HG03432 (cell line): ENCODE measurements at regions not wholly inside any gene's neighbourhood (a gene's known extent, or its start where the extent isn't known, plus 50 kb on each side); places are given as distances from the start of the nearest gene placed in this dataset.
A peak's percentile ranks its signal among the peaks of the same experiment; 100 is the strongest.

Source experiments
- ATAC-seq: cut with Tn5 transposase; IDR thresholded peaks from one replicate; pipeline ENCODE4 v1.9.1; 2021; ENCODE audit warnings: mild to moderate bottlenecking, moderate library complexity; ENCODE audit not compliant: unreplicated experiment

DNA sequence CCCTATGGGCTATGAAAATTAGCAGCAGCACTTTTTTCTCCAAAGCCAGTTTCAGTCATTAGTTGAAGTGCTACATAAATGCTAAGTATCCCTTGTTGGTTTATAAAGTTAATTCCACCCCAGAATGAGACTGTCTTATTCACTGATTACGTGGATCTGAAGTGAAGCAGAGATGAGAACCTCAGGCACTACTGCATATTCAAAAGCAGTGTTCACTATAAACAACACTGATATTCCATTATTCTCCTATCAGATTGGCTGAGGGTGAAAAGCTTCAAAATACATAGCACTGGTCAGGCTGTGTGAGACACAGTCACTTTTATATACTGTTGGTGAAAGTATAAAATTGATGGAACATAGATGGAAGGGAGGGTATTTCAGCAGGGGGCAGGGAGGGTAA is 395.7 kb upstream of the RARB start:
- no peak for ATAC-seq

DNA sequence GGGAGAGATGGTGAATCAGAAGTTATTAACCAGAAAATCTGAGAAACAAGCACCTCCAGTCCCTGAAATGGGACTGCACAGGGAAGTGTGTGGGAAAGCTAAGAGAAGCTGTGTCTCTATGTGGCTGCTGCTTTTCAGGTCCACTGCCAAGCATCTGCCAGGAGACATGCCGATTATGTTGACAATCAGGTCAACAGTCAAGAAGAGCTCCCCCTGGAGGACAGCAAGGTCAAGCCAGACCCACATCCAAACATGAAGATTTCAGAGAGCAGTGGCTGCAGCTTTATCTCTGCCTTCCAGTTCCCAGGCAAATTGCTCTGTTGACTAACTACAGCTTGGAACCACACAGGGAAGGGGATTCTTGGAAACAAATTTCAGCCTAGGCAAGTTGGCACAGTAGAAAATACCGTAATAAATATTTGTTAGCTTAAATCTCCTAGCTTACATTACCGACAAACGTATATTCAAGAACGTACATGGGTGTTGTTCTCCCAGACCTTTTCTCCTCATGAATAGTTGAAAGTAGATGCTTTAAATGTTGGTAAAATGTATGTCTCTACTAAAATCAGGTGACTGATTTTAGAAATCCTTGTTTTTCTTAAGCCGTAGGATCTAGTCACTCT is 394.5 kb upstream of the RARB start:
- ATAC-seq, result peak; percentile 92

DNA sequence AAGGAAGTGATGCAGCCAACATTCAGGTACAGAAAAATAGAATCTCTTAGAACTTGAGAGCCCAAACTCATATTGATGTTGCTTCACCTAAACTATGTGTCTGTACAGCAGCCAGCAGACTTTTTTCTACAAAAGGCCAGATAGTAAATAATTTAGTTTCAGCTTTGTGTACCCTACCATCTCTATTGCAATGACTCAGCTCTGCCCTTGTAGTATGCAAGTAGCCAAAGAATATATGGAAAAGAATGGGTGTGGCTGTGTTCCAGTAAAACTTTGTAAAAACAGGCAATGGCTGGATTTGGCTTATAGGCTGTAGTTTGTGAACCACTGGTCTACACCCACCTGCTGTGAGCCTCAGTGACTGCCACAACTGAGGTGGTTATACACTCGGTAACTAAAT is 392.5 kb upstream of the RARB start:
- ATAC-seq, result no peak

DNA sequence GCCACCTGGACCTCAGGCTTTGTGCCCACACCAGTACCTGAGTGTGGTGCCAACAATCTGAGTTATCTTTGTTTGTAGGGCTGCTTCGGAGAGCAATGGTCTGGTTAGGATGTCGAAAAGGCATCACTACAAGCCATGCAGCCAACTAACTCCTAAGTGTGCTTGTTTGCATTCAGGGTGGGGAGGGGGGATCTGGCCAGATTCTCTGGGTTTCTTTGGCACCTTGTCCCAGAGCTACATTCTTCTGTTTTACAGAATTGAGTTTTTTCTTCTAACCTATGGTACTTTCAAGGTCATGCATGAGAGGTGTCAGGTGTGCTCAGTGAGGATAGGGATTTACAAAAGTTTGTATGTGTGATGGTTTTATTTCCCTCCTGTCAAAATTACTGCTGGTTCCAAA is 391.4 kb upstream of the RARB start:
- ATAC-seq, result no peak

DNA sequence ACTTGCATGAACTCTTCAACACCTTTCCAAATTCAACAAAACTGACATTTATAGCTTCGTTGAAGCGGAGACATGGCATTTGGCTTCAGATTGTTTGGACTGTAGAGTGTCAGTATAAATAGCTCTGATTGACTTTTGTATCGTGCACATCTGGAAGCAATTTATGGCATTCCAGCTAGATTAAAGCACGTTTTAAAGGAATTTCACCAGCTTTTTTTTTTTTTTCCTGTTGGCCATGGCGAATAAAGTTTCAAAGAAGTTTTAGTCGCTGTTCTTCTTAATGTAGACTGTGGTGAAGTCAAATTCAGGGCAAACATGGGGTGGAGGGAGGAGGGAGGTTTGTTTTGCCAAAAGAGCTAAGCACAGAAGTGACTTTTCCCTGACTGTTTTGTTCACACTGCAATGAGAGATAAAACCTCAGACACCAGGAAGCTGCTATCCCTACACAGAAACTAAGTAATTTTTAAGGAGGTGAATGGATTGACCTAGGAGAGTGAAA is 391.0 kb upstream of the RARB start:
- no peak for ATAC-seq

DNA sequence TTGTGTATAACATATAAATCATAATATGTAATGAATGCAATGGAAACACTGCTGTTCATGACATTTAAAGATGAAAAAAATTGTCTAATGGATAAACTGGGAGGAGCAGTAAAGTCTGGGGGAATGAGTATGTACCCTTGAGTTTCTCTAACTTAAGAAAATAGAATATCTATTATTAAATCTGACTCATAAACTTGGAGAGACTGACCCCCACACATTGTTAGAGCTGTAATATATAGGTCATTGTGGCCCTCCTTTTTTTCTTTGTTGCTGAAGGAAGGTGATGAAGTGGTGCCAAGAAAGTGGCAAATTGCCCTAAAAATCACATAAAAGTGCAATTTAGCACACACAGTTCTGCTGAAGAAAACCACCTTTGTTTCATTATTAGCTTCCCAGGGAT is 389.8 kb upstream of the RARB start:
- no peak for ATAC-seq

- peak; percentile 47 for ATAC-seq
Observed at GRCh38 chr3:25038922-25039321, 389.1 kb upstream of the RARB start.

GRCh38 chr3:25040748-25041147 is 387.3 kb upstream of the RARB start:
- ATAC-seq, result no peak

DNA sequence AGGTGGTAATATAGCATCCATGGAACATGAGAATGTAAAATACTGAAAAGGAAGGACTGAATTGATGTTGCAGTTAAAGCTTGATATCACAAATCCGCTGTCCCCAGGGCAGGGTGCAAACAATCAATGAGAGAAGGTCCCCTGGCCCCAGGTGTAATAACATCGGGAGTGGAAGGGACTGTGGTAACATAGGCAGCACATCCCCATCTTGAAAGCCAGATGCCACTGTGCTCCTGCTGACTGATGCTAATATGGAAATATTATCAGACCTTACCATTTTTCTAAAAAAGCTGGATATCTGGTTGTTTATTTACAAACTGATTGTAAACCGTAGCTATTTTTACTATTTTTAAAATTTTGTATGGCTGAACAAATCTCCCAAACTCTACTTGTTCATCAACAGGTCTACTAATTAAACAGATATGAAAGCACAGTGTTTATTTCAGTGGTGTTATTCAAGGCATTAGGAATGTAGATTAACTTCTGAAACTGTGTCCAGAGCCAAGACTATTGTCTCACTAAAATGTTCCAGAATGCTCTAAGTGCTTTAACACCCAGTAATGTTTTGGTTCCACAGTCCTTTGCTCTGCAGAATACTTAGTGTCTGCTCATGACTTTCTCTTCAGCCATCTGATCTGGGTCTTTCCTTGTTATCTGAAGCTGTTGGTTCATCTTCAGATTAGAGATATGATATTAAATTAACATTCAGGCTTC is 386.0 kb upstream of the RARB start:
- ATAC-seq, result no peak

DNA sequence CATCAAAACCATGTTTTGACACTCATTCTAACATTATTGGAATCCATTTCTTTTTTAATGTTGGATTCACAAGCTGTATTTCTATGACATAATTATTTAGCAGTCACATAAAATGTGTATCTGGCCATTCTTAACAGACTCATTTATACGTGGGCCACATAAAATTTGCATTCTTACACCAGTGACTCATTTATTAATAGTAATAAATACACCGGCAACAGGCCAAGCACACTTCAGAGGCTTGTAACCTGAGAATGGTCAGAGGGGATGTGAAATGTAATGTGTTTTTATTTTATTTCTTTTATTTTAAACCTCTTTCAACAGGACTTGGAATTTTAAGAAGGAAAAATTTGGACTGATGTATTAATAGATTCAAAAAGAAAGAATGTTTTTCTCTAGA is 384.9 kb upstream of the RARB start:
- ATAC-seq, result no peak

DNA sequence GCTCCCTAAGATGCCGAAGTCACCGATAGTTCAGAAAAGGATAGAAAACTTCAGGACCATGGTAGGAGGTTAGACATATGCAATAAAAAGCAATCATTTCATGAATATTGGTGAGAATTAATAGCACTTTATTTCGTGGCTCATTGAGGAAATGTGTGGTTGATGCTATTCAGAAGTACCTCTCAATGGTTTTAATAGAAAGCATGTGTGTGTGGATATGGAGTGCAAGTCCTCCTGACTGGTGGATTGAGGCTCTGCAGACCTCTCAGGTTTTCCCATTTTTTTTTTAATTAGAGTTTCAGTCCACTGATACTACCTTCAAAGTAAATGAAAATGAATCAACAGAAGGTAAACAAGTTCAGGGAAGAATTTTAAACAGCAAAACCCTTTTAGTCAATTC is 384.3 kb upstream of the RARB start:
- ATAC-seq, result no peak

DNA sequence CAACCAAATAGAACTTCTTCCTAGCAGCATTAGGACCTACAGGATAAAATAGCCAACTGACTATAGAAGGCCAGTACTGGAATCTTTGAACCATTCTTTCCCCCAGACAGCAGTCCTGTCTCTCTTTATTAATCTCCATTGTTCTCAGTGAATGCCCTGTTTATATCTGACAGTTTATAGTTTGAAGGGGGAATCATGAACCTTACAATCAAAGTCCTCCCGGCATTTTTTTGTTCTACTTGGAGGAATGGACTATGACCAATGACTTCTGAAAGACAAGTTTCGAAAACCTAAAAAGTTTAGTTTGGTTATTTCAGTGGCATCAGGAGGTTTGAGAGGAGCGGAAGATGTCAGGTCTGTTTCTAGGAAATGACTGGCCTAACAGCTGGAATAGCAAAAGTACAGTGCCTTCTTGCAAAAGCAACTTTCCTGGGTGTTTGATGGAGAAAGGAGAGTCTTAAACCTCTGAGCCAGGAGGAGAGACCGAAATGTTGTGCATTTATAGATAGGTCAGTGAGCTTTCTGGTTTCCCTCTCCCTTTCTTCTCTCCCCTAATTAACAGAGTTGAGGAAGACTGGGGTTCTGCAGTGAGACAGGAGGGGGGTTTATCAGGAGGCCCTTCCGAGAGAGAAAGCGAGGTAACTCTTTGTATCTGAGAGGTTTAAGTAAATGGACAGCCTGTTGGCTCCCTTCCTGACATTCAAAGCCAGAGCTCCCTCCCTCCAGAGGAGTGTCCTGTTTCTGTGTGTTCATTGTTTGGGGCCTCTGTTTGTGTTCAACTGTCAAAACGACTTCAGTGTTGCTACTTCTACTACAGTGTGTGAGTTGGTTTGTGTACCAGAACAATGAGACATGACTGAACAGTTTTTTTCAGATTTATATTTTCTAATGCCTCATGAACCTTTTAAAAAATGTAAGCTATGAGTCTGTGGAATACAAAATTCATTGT is 383.0 kb upstream of the RARB start:
- ATAC-seq, result no peak

GRCh38 chr3:25046911-25047771 is 380.9 kb upstream of the RARB start:
- ATAC-seq, result no peak

GRCh38 chr3:25049304-25049703 is 378.8 kb upstream of the RARB start:
- ATAC-seq, result no peak

GRCh38 chr3:25053360-25053759 is 374.7 kb upstream of the RARB start:
- ATAC-seq, result no peak

DNA sequence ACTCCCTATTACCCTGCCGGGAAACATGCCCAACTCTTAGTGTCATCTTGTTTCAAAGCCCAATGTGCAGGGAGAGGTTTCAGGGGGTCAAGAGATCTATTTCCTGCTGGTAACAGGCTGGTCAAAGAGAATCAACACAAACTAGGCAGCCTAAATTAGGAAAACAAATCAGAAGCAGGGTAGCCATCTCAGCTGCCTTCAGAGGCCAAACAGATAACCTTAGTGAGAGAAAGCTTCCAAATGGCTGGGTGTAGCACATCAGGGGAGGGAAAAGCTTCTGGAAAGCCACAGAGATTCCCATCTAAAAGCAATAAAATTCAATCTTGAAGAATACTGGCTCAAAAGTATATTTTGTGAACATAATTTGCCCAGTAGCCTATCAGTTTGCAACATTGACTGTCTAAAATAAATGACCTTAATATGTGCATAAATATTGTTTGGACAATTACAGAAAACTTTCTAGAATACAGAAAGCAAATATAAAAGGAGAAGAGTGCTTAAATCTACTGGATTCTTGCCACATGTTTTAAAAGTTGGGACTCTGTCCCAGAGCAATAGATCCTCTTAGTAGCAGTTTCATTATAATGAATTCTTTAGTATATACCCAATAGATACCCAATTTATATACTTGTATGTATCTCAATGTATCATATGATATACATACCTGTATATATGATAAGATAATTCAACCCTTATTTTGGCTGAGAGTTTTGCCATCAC is 371.9 kb upstream of the RARB start:
- no peak for ATAC-seq

DNA sequence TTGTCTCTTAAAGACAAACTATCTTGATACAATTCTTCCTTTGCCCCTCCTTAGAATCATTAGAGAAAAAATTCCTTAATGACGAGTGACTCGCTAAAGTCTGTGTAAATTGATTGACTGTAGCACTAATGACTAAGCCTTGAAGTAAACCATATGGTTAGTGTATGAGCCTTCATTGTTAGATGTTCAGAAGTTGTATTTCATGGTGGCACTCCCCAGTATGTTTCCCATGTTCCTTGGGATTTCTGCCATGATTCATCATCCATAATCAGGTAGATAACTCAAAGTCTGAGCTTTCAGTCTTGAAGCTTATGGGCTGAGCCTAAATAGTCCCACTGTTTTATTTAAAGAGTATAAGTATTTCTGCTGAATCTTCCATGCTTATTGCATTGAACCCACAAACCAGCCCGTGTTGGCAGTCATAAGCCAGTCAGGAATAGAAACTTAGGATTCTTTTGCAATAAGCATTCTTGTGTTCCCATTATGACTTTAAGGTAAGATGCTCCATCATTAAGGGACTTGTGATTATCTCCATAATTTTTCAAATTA is 371.2 kb upstream of the RARB start:
- no peak for ATAC-seq

- ATAC-seq, result no peak
Observed at GRCh38 chr3:25057379-25057778, 370.7 kb upstream of the RARB start.

DNA sequence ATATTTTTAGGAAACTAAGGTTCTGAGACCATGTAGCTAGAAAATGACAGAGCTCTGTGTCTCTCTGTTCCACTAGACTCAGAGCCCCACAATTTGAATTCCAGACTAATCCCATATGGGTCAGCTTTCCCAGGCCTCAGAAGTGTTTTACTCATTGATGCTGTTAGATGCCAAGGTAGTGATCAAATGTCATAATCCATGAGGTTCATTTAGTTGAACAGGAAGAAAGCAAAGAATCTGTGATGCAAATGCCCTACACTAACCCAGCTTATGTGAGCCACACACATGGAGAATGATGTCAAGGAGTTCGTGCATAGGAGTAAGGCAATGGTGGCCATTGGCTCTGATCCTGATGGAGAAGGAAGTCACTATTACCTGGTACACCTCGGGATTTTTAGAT is 363.4 kb upstream of the RARB start:
- no peak for ATAC-seq

DNA sequence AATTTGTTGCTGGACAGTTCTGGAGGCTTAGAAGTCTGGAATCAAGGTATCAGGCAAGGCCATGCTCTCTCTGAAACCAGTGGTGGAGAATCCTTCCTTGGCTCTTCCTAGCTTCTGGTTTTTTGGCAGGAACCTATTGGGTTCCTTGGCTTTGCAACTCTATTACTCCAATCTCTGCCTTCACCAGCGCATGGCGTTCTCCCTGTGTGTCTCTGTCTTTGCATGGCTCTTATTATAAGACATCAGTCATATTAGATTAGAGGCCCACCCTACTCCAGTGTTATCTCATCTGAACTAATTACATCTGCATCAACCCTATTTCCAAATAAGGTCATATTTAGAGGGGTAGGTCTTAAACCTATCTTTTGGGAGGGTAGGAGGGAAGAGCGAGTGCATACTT is 358.1 kb upstream of the RARB start:
- no peak for ATAC-seq
